PC-3 (cell line): ENCODE measurements at regions not wholly inside any gene's neighbourhood (a gene's known extent, or its start where the extent isn't known, plus 50 kb on each side); places are given as distances from the start of the nearest gene placed in this dataset.

Source experiments
- ATAC-seq: fragments of 200-7000 bp; cut with Tn5 transposase; 2 replicates; pipeline ENCODE4 v1.9.1; 2020; ENCODE audit warnings: mild to moderate bottlenecking, moderate library complexity
- BruUV-seq: library from RNA; stranded (reverse); fragments of 400-500 nt; replicated peaks from 2 replicates; lab custom pipeline; 2021; lab: Mats Ljungman, UMichigan
- CTCF ChIA-PET: fragments of 300-600 bp; sonication (Branson Sonifier 250); formaldehyde crosslinking; loops from one replicate; lab custom pipeline; 2022; ENCODE audit warnings: antibody characterized with exemption; lab: Charles Lee
- POLR2A ChIA-PET: fragments of 300-600 bp; sonication (Branson Sonifier 250); formaldehyde crosslinking; loops from one replicate; lab custom pipeline; 2022; ENCODE audit warnings: antibody characterized with exemption; ENCODE audit not compliant: unreplicated experiment; lab: Charles Lee
- DNase-seq: peaks from one replicate; pipeline ENCODE4 v3.0.0-alpha.2; 2015
- H2AFZ ChIP-seq: fragments of 300-600 bp; sonication (generic); 2 replicates; pipeline ENCODE4 v1.6.0; 2016; ENCODE audit warnings: antibody characterized with exemption, low read length
- H3F3A ChIP-seq: fragments of 300-600 bp; sonication (generic); one replicate; pipeline ENCODE4 v1.6.0; 2017; ENCODE audit warnings: antibody characterized with exemption, low read length, control low read depth, mild to moderate bottlenecking; ENCODE audit not compliant: unreplicated experiment
- H3K27ac ChIP-seq: fragments of 300-600 bp; sonication (generic); 2 replicates; pipeline ENCODE4 v1.5.1; 2016; ENCODE audit warnings: mild to moderate bottlenecking, low read length
- H3K27me3 ChIP-seq: fragments of 300-600 bp; sonication (generic); 2 replicates; pipeline ENCODE4 v1.6.1; 2016; ENCODE audit warnings: low read length, mixed read lengths
- H3K36me3 ChIP-seq: fragments of 300-600 bp; sonication (generic); 2 replicates; pipeline ENCODE4 v1.6.1; 2016; ENCODE audit warnings: low read depth, mixed run types, low read length, mixed read lengths
- H3K4me1 ChIP-seq: fragments of 300-600 bp; sonication (generic); 2 replicates; pipeline ENCODE4 v1.5.1; 2016; ENCODE audit warnings: low read length; ENCODE audit not compliant: insufficient read depth
- H3K4me2 ChIP-seq: fragments of 300-600 bp; sonication (generic); 2 replicates; pipeline ENCODE4 v1.6.0; 2016; ENCODE audit warnings: low read length
- H3K4me3 ChIP-seq: fragments of 300-600 bp; sonication (generic); 2 replicates; pipeline ENCODE4 v1.5.1; 2016; ENCODE audit warnings: mild to moderate bottlenecking, low read length, mixed read lengths
- H3K79me2 ChIP-seq: fragments of 300-600 bp; sonication (generic); 2 replicates; pipeline ENCODE4 v1.6.1; 2017; ENCODE audit warnings: low read length, mixed read lengths
- H3K9ac ChIP-seq: fragments of 300-600 bp; sonication (generic); 2 replicates; pipeline ENCODE4 v1.6.0; 2016; ENCODE audit warnings: mild to moderate bottlenecking, low read length
- H3K9me2 ChIP-seq: fragments of 300-600 bp; sonication (generic); replicated peaks from 2 replicates; pipeline ENCODE4 v1.6.1; 2016; ENCODE audit warnings: mixed run types, low read length, mixed read lengths
- H3K9me3 ChIP-seq: fragments of 300-600 bp; sonication (generic); 2 replicates; pipeline ENCODE4 v1.6.1; 2016; ENCODE audit warnings: low read length, mixed read lengths
- H4K20me1 ChIP-seq: fragments of 300-600 bp; sonication (generic); 2 replicates; pipeline ENCODE4 v1.6.1; 2016; ENCODE audit warnings: low read length, mixed read lengths
- EZH2 ChIP-seq: fragments of 300-600 bp; sonication (generic); IDR thresholded peaks from one replicate; pipeline ENCODE4 v1.6.1; 2017; ENCODE audit warnings: antibody characterized with exemption, mild to moderate bottlenecking, low read length; ENCODE audit not compliant: unreplicated experiment
- EZH2phosphoT487 ChIP-seq: fragments of 300-600 bp; sonication (generic); IDR thresholded peaks from 2 replicates; pipeline ENCODE4 v1.6.1; 2018; ENCODE audit warnings: mild to moderate bottlenecking, antibody characterized with exemption, low read length, borderline replicate concordance
- intact Hi-C: fragments of 100-400 bp; cut with micrococcal nuclease; formaldehyde crosslinking; loops from 2 replicates; pipeline ENCODE4 v1.9.0; 2023
- TF ChIP-seq, protein P1 (sequence below): fragments of 300-600 bp; sonication (generic); conservative IDR thresholded peaks from 2 replicates; pipeline ENCODE4 v1.5.1; 2017; ENCODE audit warnings: antibody characterized with exemption, low read depth, mild to moderate bottlenecking, low read length

GRCh38 chr3:168753724-168754123 lies 658.0 kb upstream of the GOLIM4 start:
- Histone ChIP-seq H3K79me2 (no peaks in the 10 kb centered on the region), H3K27me3 (no peaks in the 10 kb centered on the region; the same call in 1 of the 2 replicates), H3K27ac (no peak overlapping the region), H3K9me2 (no peaks in the 10 kb centered on the region), H3K9me3 (no peaks in the 10 kb centered on the region), H3K4me1 (no peaks in the 10 kb centered on the region), H3K9ac (no peak overlapping the region), H3K4me2 (no peak overlapping the region), H2AFZ (no peak overlapping the region), H4K20me1 (no peaks in the 10 kb centered on the region), H3F3A (no peaks in the 10 kb centered on the region), H3K36me3 (no peaks in the 10 kb centered on the region), H3K4me3 (no peak overlapping the region)
- ChIA-PET CTCF (no interaction called here), POLR2A (no interaction called here)
- DNase-seq (no peak), ATAC-seq (no peak)
- intact Hi-C loops = no loop called here
- TF ChIP-seq, protein P1, sequence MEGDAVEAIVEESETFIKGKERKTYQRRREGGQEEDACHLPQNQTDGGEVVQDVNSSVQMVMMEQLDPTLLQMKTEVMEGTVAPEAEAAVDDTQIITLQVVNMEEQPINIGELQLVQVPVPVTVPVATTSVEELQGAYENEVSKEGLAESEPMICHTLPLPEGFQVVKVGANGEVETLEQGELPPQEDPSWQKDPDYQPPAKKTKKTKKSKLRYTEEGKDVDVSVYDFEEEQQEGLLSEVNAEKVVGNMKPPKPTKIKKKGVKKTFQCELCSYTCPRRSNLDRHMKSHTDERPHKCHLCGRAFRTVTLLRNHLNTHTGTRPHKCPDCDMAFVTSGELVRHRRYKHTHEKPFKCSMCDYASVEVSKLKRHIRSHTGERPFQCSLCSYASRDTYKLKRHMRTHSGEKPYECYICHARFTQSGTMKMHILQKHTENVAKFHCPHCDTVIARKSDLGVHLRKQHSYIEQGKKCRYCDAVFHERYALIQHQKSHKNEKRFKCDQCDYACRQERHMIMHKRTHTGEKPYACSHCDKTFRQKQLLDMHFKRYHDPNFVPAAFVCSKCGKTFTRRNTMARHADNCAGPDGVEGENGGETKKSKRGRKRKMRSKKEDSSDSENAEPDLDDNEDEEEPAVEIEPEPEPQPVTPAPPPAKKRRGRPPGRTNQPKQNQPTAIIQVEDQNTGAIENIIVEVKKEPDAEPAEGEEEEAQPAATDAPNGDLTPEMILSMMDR = no peak
- TF ChIP-seq EZH2 (no peak), EZH2phosphoT487 (no peak)
- no TSS peak for BruUV-seq

GRCh38 chr3:168752339-168752738 lies 656.6 kb upstream of the GOLIM4 start:
- DNase-seq = no peak
- H3K9ac ChIP-seq = no peak overlapping the region
- no peaks in the 10 kb centered on the region for H3K36me3 ChIP-seq
- H3K27ac ChIP-seq = no peak overlapping the region
- no peaks in the 10 kb centered on the region for H3K79me2 ChIP-seq
- no peaks in the 10 kb centered on the region for H3K9me3 ChIP-seq
- intact Hi-C loops = no loop called here
- H2AFZ ChIP-seq = no peak overlapping the region
- ChIA-PET CTCF (no interaction called here), POLR2A (no interaction called here)
- no peaks in the 10 kb centered on the region for H3K4me1 ChIP-seq
- ATAC-seq = no peak
- H3K4me2 ChIP-seq = no peak overlapping the region
- H3K27me3 ChIP-seq = no peaks in the 10 kb centered on the region; the same call in 1 of the 2 replicates
- no peaks in the 10 kb centered on the region for H3F3A ChIP-seq
- no peak overlapping the region for H3K4me3 ChIP-seq
- no peak for TF ChIP-seq EZH2
- TF ChIP-seq, protein P1 = no peak
- TF ChIP-seq EZH2phosphoT487 = no peak
- H4K20me1 ChIP-seq = no peaks in the 10 kb centered on the region
- H3K9me2 ChIP-seq = no peaks in the 10 kb centered on the region
- no TSS peak for BruUV-seq

DNA sequence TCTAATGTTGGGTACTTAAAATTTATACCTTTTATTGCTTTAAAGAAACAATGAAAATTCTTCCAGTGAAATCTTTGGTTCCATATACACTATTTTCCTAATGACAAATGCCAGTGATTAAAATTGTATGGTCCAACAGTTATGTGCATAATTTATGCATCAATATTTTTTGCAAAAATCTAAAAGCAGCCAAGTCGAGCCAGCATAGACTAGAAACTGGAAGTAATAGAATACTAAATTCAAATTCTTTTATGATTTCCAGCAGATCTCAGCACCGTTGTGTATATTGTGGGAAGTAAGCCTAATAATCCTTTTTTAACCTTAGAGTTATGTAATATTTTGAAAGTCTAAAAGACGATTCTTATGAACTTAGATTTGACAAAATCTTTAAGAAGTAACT lies 652.0 kb upstream of the GOLIM4 start:
- H3K79me2 ChIP-seq = no peaks in the 10 kb centered on the region
- POLR2A ChIA-PET = no interaction called here
- CTCF ChIA-PET = no interaction called here
- intact Hi-C loops = no loop called here
- no peaks in the 10 kb centered on the region; the same call in 1 of the 2 replicates for H3K27me3 ChIP-seq
- H3K4me3 ChIP-seq = no peak overlapping the region
- H3K36me3 ChIP-seq = no peaks in the 10 kb centered on the region
- no peak for DNase-seq
- no peaks in the 10 kb centered on the region for H3K9me2 ChIP-seq
- H3K27ac ChIP-seq = no peak overlapping the region
- no peak overlapping the region for H3K9ac ChIP-seq
- no peak overlapping the region for H3K4me2 ChIP-seq
- H3F3A ChIP-seq = no peaks in the 10 kb centered on the region
- TF ChIP-seq EZH2phosphoT487 (no peak), EZH2 (no peak)
- TF ChIP-seq, protein P1 = no peak
- no peaks in the 10 kb centered on the region for H3K4me1 ChIP-seq
- ATAC-seq = no peak
- H2AFZ ChIP-seq = no peak overlapping the region
- no peaks in the 10 kb centered on the region for H3K9me3 ChIP-seq
- H4K20me1 ChIP-seq = no peaks in the 10 kb centered on the region
- no TSS peak for BruUV-seq
